OCI-M1 (cell line): ENCODE measurements at regions not wholly inside any gene's neighbourhood (a gene's known extent, or its start where the extent isn't known, plus 50 kb on each side); places are given as distances from the start of the nearest gene placed in this dataset.

Experiments used
- DNase-seq: peaks from one replicate; lab custom pipeline; 2025; lab: John Stamatoyannopoulos, UW

GRCh38 chr13:73704587-73704986 lies 429.6 kb downstream of the KLF12 start:
- no peak for DNase-seq

GRCh38 chr13:73703606-73704005 lies 430.6 kb downstream of the KLF12 start:
- no peak for DNase-seq

DNA sequence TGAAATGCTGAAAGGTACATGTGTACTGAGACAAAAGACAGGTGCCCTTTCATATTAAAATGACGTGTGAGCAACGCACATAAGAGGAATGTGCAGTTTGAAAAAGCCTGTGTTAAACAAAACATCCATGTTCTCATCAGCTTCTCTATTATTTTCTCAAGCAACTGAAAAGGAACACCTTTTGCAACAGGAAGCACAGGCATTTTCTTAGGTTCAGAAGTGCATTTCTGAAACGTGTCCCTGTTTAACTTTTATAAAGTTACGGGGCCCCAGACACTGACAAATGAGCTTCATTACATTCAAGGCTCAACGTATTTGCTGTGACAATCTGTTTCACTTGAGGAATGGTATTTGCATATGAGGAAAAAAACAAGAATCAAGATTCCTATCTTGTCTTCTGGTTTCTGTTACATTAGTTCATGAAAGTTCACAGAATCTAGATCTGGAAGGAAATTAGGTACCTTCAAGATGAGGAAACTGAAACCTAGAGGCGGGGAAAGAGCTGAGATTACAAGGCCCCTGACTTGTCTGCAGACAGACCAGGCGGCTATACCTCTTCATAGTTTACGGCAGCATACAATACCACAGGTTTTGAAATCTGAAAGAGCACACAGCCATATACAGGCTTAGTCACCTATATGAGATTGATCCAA lies 431.7 kb downstream of the KLF12 start:
- no peak for DNase-seq

GRCh38 chr13:73701160-73701559 lies 433.0 kb downstream of the KLF12 start:
- DNase-seq: no peak

GRCh38 chr13:73698859-73699258 lies 435.3 kb downstream of the KLF12 start:
- DNase-seq: no peak

DNA sequence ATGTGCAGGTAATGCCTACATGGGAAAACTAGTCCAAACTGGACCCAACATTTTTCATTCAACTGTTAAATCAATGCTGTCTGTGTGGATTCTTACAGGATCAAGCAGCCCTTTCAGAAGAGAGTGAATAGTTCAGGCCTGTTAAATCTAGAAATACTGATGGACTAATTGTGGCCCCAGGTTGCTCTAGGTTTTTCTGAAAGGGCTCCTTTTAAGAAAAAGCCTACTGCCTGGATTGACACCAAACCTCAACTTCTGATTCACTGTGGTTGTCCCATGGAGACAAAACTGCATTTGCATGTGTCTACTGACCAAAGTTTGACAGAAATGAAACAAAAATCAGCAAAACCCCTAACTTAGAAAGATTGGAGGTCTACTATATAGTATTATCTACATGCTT lies 437.0 kb downstream of the KLF12 start:
- DNase-seq: no peak

DNA sequence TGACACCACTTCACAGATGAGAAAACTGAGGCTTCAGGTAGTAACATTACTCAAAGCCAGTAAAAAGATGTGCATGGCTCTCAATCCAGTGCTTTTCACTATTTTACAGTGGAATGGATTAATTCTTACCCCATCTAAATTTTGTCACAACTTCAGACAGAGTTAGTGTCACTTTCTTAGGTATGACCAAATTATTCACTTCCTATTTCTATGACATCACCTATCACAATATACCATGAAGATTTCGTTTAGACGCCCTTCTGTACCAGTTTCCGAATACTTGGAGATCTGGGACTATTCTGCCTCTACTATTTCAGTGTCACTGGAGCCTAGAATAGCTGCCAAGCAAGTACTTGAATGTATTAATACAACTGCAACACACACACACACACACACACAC lies 437.5 kb downstream of the KLF12 start:
- no peak for DNase-seq

- DNase-seq: no peak
These were observed 437.9 kb downstream of the KLF12 start for GRCh38 chr13:73696271-73696670.

GRCh38 chr13:73695325-73695724 lies 438.9 kb downstream of the KLF12 start:
- DNase-seq: no peak

- DNase-seq: no peak
These were observed 441.0 kb downstream of the KLF12 start for GRCh38 chr13:73693215-73693614.

- DNase-seq: no peak
These were observed 442.3 kb downstream of the KLF12 start for GRCh38 chr13:73691891-73692290.

GRCh38 chr13:73687929-73688328 lies 446.3 kb downstream of the KLF12 start:
- DNase-seq: no peak

DNA sequence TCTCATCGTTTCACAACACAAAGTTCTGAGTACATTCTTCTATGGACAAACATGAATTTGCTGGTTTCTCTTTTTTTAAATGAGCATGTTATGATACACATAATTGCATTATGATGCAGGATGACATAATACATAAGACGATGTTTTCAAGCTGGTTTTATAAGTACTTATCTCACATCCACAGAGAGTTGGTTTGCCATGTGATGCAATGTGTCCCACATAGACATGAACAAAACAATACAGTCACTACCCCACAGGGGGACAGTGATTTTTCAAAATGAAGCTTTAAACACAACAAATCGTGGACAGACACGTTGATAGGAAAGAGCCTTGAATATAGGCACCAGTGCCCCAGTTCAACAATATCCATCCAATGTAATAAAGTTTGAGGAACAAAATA lies 447.1 kb downstream of the KLF12 start:
- peak; percentile 80 for DNase-seq

- no peak for DNase-seq
These were observed 449.5 kb downstream of the KLF12 start for GRCh38 chr13:73684750-73685149.

DNA sequence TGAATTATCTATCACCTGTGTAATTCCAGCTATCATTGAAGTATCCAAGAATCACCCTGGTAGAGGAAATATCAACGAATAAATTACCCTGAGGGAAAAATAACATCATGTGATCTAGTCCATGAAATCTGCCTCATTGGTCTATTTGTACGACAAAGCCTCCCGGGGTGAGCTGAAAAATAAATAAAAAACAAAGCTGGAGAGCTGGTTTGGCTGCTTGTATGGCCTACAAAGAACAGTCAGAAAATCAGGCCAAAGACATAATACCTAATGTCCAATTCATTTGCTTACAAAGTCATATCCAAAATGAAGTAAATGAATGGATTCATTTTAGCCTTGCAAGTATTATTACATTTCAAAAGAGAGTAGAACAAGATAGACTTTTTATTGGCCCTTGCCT lies 449.9 kb downstream of the KLF12 start:
- DNase-seq: no peak

- no peak for DNase-seq
These were observed 450.5 kb downstream of the KLF12 start for GRCh38 chr13:73683746-73684145.

DNA sequence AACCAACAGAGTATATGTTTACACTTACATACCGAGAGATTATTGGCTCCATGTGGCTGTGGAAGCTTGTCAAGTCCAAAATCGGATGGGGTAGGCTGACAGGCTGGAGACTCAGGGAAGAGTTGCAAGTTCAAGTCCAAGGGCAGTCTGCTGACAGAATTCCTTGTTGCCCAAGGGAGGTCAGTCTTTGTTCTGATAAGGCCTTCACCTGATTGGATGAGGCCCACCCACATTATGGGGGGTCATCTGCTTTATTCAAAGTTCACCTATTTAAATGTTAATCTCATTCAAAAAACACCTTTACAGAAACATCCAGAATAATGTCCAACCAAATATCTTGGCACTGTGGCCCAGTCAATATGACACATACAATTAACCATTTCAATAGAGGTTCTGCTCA lies 452.4 kb downstream of the KLF12 start:
- no peak for DNase-seq

DNA sequence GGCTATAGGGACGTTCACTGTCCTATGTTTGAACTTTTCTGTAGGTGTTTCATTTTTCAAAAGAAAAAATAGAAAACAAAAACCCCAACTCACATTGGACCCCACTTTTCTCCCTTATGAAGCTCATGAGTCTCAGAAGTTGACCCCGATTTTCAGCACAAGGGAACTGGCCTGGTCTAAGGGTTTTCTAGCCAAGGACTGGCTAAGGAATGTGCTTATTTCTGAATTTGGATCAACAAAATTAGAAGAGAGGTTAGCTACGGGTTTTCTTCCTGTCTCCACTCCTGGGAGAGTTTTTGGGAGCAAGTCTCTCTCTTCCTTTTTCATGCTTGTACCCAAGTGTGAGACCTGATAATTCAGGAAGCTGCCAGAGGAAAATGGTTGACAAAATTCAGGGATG lies 453.2 kb downstream of the KLF12 start:
- DNase-seq: no peak

DNA sequence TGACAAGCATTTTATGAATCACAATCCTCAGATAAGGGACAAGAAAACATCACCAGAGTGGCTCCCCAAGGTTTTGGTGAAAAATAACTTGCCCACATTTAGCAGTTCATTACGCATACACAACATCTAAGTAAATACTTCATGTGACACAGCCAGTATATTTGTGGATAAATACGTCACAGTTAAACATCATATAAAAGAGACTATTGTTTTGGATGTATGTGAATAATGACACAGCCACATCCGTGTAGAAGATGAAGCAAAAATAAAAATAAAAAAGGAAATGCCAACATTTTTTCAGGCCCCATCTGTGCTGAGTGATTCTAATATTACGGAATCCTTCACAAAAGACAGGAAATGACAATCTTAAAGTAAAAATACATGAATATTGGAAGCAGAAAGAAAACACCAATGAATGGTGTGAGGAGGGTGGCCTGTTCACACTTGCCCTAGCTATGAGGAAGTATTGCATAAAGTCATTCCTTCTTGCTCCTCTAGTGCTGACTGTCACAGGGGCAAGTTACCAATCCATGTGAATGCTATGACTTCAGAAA lies 457.1 kb downstream of the KLF12 start:
- no peak for DNase-seq

- DNase-seq: peak; percentile 11
These were observed 457.6 kb downstream of the KLF12 start for GRCh38 chr13:73676550-73677047.

DNA sequence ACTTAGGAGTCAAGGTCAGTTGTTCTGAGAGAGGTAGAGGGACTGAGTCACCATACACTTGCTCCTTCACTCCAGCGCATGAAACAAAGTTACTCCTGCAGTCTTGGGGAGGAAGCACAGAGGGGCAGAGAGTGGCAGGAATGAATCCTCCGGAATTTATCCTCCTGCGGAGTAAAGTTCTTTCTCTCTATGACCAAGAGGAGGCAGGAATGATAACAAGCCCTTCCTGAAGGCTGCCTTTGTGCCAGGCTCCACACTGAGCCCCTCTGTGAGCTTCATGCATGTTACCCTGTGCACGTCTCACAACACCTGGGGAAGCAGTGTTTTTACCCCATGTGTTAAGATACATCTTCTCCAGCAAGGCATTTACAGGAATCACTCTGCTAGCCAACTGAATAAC lies 458.4 kb downstream of the KLF12 start:
- no peak for DNase-seq

DNA sequence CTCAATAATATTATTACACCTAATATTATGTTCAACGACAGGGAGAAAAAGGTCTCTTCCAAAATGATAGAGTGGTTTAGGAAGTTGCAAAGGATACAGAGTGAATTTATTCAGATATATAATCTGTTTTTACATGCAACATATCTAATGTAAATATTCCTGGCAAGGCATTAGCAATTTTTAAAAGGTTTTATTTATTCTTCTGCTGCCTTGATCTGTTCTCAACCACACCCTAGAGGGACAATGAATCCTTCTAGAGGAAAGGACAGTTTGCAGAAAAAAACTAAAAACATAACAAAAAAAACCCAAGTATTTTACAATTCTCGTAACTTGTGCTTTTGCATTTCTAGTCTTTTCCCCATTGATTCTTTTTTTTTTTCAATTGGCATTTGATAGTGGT lies 459.6 kb downstream of the KLF12 start:
- no peak for DNase-seq

DNA sequence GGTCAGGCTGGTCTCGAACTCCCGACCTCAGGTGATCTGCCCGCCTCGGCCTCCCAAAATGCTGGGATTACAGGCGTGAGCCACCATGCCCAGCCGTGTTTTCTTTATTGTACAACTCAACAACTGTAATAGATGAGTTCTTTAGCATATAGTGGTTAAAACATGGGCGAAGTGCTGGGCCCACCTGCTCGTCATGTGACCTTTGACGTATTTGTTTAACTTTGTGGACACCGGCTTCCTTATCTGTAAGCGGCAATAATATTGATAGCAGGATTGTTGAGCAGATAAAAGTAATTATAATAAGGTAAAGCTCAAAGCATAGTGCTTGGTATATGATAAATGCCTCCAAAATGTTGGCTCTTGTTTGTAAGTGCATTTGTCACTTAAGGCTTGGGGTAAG lies 460.3 kb downstream of the KLF12 start:
- no peak for DNase-seq

DNA sequence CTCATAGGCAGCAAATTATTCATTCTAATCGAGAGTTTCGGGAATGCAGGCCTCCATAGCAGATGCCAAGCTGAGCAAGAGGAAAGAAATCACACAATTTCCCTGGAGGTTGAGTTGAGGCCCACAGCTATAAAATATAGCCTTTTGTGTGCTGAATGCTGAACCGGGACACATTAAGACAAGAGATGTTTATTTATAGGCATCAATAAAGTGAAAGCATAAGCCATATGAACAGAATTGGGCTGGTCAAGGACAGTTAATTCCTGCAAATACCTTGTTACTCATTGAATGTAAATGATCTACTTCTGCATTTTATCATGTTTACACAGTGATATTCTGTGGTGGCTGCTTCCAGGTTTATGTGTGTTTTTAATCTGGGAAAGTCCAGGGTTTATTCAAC lies 461.7 kb downstream of the KLF12 start:
- DNase-seq: no peak
